H9 (cell line): ENCODE measurements at regions not wholly inside any gene's neighbourhood (a gene's known extent, or its start where the extent isn't known, plus 50 kb on each side); places are given as distances from the start of the nearest gene placed in this dataset.

ENCODE experiments used
- DNase-seq: peaks from one replicate; pipeline ENCODE4 v3.0.0-alpha.2; 2017
- H2AFZ ChIP-seq: one replicate; pipeline ENCODE4 v1.6.1; 2013; ENCODE audit warnings: mild to moderate bottlenecking, low read length, control low read depth, moderate library complexity
- H2AK5ac ChIP-seq: 2 replicates; pipeline ENCODE4 v1.6.1; 2013; ENCODE audit warnings: low read length, control low read depth, mixed read lengths; ENCODE audit not compliant: insufficient read length
- H2BK120ac ChIP-seq: one replicate; pipeline ENCODE4 v1.6.1; 2013; ENCODE audit warnings: low read depth, mild to moderate bottlenecking, low read length, control low read depth, inconsistent platforms; ENCODE audit not compliant: poor library complexity, severe bottlenecking
- H2BK12ac ChIP-seq: 2 replicates; pipeline ENCODE4 v1.6.1; 2013; ENCODE audit warnings: low read length, control low read depth, mixed read lengths, low read depth; ENCODE audit not compliant: insufficient read length
- H2BK15ac ChIP-seq: 2 replicates; pipeline ENCODE4 v1.6.1; 2013; ENCODE audit warnings: low read depth, low read length, control low read depth
- H2BK20ac ChIP-seq: one replicate; pipeline ENCODE4 v1.6.1; 2013; ENCODE audit warnings: low read depth, mild to moderate bottlenecking, low read length, control low read depth, inconsistent platforms; ENCODE audit not compliant: poor library complexity, severe bottlenecking
- H2BK5ac ChIP-seq: 2 replicates; pipeline ENCODE4 v1.6.1; 2013; ENCODE audit warnings: low read length, control low read depth, mixed read lengths; ENCODE audit not compliant: insufficient read length
- H3K14ac ChIP-seq: 2 replicates; pipeline ENCODE4 v1.6.1; 2013; ENCODE audit warnings: low read length, control low read depth; ENCODE audit not compliant: insufficient read depth
- H3K18ac ChIP-seq: 2 replicates; pipeline ENCODE4 v1.6.1; 2013; ENCODE audit warnings: low read depth, mild to moderate bottlenecking, mixed read lengths, low read length, control low read depth; ENCODE audit not compliant: insufficient read length
- H3K23ac ChIP-seq: 2 replicates; pipeline ENCODE4 v1.6.1; 2013; ENCODE audit warnings: low read length, control low read depth, mixed read lengths, low read depth; ENCODE audit not compliant: insufficient read length
- H3K23me2 ChIP-seq: 2 replicates; pipeline ENCODE4 v1.6.1; 2013; ENCODE audit warnings: low read depth, mild to moderate bottlenecking, mixed read lengths, low read length, control low read depth; ENCODE audit not compliant: insufficient read length, poor library complexity, severe bottlenecking
- H3K27ac ChIP-seq: 2 replicates; pipeline ENCODE4 v1.5.1; 2013; ENCODE audit warnings: low read length, control low read depth, mixed read lengths, low read depth; ENCODE audit not compliant: insufficient read length
- H3K27me3 ChIP-seq: 2 replicates; pipeline ENCODE4 v1.6.1; 2013; ENCODE audit warnings: low read length, control low read depth, inconsistent platforms; ENCODE audit not compliant: insufficient read depth
- H3K4ac ChIP-seq: 2 replicates; pipeline ENCODE4 v1.6.1; 2013; ENCODE audit warnings: low read depth, mild to moderate bottlenecking, control low read depth, inconsistent platforms, low read length, moderate library complexity
- H3K4me1 ChIP-seq: 2 replicates; pipeline ENCODE4 v1.6.1; 2013; ENCODE audit warnings: low read length, control low read depth, inconsistent platforms; ENCODE audit not compliant: insufficient read depth
- H3K4me2 ChIP-seq: 2 replicates; pipeline ENCODE4 v1.6.1; 2013; ENCODE audit warnings: low read length, control low read depth, mixed read lengths; ENCODE audit not compliant: insufficient read length, insufficient read depth
- H3K56ac ChIP-seq: 2 replicates; pipeline ENCODE4 v1.6.1; 2013; ENCODE audit warnings: low read depth, mild to moderate bottlenecking, mixed read lengths, low read length, control low read depth; ENCODE audit not compliant: insufficient read length
- H3K79me1 ChIP-seq: 2 replicates; pipeline ENCODE4 v1.6.1; 2013; ENCODE audit warnings: low read depth, mild to moderate bottlenecking, moderate library complexity, low read length, control low read depth, inconsistent platforms; ENCODE audit not compliant: insufficient read depth, poor library complexity, severe bottlenecking
- H3K79me2 ChIP-seq: 2 replicates; pipeline ENCODE4 v1.6.1; 2013; ENCODE audit warnings: low read length, control low read depth, inconsistent platforms; ENCODE audit not compliant: insufficient read depth
- H3K9ac ChIP-seq: 2 replicates; pipeline ENCODE4 v1.6.1; 2013; ENCODE audit warnings: low read length, control low read depth, mixed read lengths; ENCODE audit not compliant: insufficient read length; ENCODE audit errors: extremely low read depth
- H3K9me3 ChIP-seq: one replicate; pipeline ENCODE4 v1.6.1; 2013; ENCODE audit warnings: low read depth, low read length, inconsistent platforms; ENCODE audit not compliant: control insufficient read depth
- H3T11ph ChIP-seq: one replicate; pipeline ENCODE4 v1.6.1; 2013; ENCODE audit warnings: mild to moderate bottlenecking, low read length, control low read depth, inconsistent platforms
- H4K20me1 ChIP-seq: one replicate; pipeline ENCODE4 v1.6.1; 2013; ENCODE audit not compliant: control insufficient read depth, insufficient read length, insufficient read depth
- H4K5ac ChIP-seq: 2 replicates; pipeline ENCODE4 v1.6.1; 2013; ENCODE audit warnings: low read depth, mild to moderate bottlenecking, mixed read lengths, low read length, control low read depth; ENCODE audit not compliant: insufficient read length
- H4K8ac ChIP-seq: replicated peaks from 2 replicates; pipeline ENCODE4 v1.6.1; 2013; ENCODE audit warnings: low read length, control low read depth, mixed read lengths, low read depth; ENCODE audit not compliant: insufficient read length
- H4K91ac ChIP-seq: 2 replicates; pipeline ENCODE4 v1.6.1; 2013; ENCODE audit warnings: low read depth, mild to moderate bottlenecking, moderate library complexity, mixed read lengths, low read length, control low read depth; ENCODE audit not compliant: insufficient read length
- H3K27ac Mint-ChIP-seq, 3 experiments: 2 replicates in 2 of 3; 3 replicates in 1 of 3; pipeline ENCODE4 v1.8.0; 2020 to 2021; ENCODE audit warnings: mixed read lengths in 3 of 3, mild to moderate bottlenecking in 1 of 3, moderate library complexity in 1 of 3
- H3K27me3 Mint-ChIP-seq: 2 replicates; pipeline ENCODE4 v1.8.0; 2021; ENCODE audit warnings: low read depth, mild to moderate bottlenecking, moderate library complexity, mixed read lengths
- H3K36me3 Mint-ChIP-seq, 3 experiments: 2 replicates in 2 of 3; 3 replicates in 1 of 3; pipeline ENCODE4 v1.8.0; 2020 to 2021; ENCODE audit warnings: low read depth in 3 of 3, mixed read lengths in 3 of 3; ENCODE audit not compliant: insufficient read depth in 1 of 3
- H3K4me1 Mint-ChIP-seq, 2 experiments: 2 replicates each; pipeline ENCODE4 v1.8.0; 2020; ENCODE audit warnings: mixed read lengths in 2 of 2
- H3K4me3 Mint-ChIP-seq, 2 experiments: 2 replicates in 1 of 2; 3 replicates in 1 of 2; pipeline ENCODE4 v1.8.0; 2020 to 2021; ENCODE audit warnings: mild to moderate bottlenecking in 2 of 2, mixed read lengths in 2 of 2, moderate library complexity in 1 of 2
- H3K9me3 Mint-ChIP-seq, 2 experiments: 2 replicates in 1 of 2; 3 replicates in 1 of 2; pipeline ENCODE4 v1.8.0; 2020; ENCODE audit warnings: mild to moderate bottlenecking in 2 of 2, mixed read lengths in 2 of 2, moderate library complexity in 1 of 2
- CTCF ChIP-seq: fragments of 200-600 bp; sonication (generic); conservative IDR thresholded peaks from 3 replicates; pipeline ENCODE4 v1.8.0; 2021; ENCODE audit warnings: antibody characterized with exemption, mild to moderate bottlenecking
- WGBS: extraction: QIAGEN DNeasy Blood & Tissue Kit; methylation state at CpG from one replicate; pipeline ENCODE4 v1.1.7; 2013; ENCODE audit warnings: missing lambda C conversion rate, low lambda C conversion rate, mixed read lengths; ENCODE audit not compliant: insufficient read length; ENCODE audit errors: extremely low coverage; 5-methylcytosine and 5-hydroxymethylcytosine counted together

- Histone ChIP-seq H4K5ac (no peak overlapping the region), H3K14ac (no peak overlapping the region), H3K9me3 (no peaks in the 10 kb centered on the region), H4K20me1 (no peaks in the 10 kb centered on the region), H3K23ac (no peak overlapping the region), H2BK12ac (no peak overlapping the region), H3K27me3 (no peaks in the 10 kb centered on the region), H2BK20ac (no peak overlapping the region), H4K8ac (no peak overlapping the region), H3K18ac (no peak overlapping the region), H3K9ac (no peak overlapping the region), H3K4ac (no peak overlapping the region), H3K27ac (no peak overlapping the region), H2AFZ (no peak overlapping the region), H2AK5ac (no peak overlapping the region), H3K56ac (no peak overlapping the region), H3T11ph (no peak overlapping the region), H3K23me2 (no peaks in the 10 kb centered on the region), H3K79me1 (no peaks in the 10 kb centered on the region), H3K4me1 (no peaks in the 10 kb centered on the region), H4K91ac (no peak overlapping the region), H2BK5ac (no peak overlapping the region), H3K79me2 (no peaks in the 10 kb centered on the region), H2BK15ac (no peak overlapping the region), H3K4me2 (no peak overlapping the region), H2BK120ac (no peak overlapping the region)
- H3K4me1 Mint-ChIP-seq: peaks cover 0 to 2% of the 10 kb centered on the region in 2 experiments; a peak in 1 of 4 replicates
- H3K36me3 Mint-ChIP-seq: peaks cover 12 to 13% (median 12%) of the 10 kb centered on the region in 3 experiments
- TF ChIP-seq CTCF: no peak
- no peak overlapping the region for H3K27ac Mint-ChIP-seq
- no CpG with 5 or more reads among the region's 3 CpGs for WGBS
- H3K27me3 Mint-ChIP-seq: peaks cover 3% of the 10 kb centered on the region; the same call in 1 of the 2 replicates
- no peak for DNase-seq
- peaks cover 11 to 18% of the 10 kb centered on the region in 2 experiments for H3K9me3 Mint-ChIP-seq
- no peak overlapping the region for H3K4me3 Mint-ChIP-seq
These were observed 300.7 kb upstream of the NEBL start for GRCh38 chr10:21197838-21198237.
